ACC112 (cell line): ENCODE measurements at regions not wholly inside any gene's neighbourhood (a gene's known extent, or its start where the extent isn't known, plus 50 kb on each side); places are given as distances from the start of the nearest gene placed in this dataset.

Experiments used
- H2AFZ ChIP-seq: fragments of 200-600 bp; sonication (generic); one replicate; pipeline ENCODE4 v1.6.0; 2017; ENCODE audit warnings: antibody characterized with exemption, low read length; ENCODE audit not compliant: unreplicated experiment
- H3K27ac ChIP-seq: fragments of 200-600 bp; sonication (generic); 2 replicates; pipeline ENCODE4 v1.5.1; 2014; ENCODE audit warnings: low read depth, mild to moderate bottlenecking, antibody characterized with exemption, low read length, moderate library complexity
- H3K27me3 ChIP-seq: fragments of 200-600 bp; sonication (generic); 2 replicates; pipeline ENCODE4 v1.6.1; 2014; ENCODE audit warnings: mild to moderate bottlenecking, antibody characterized with exemption, low read length, moderate library complexity, mixed read lengths; ENCODE audit not compliant: insufficient read depth
- H3K36me3 ChIP-seq: fragments of 200-600 bp; sonication (generic); 2 replicates; pipeline ENCODE4 v1.6.1; 2016; ENCODE audit warnings: mild to moderate bottlenecking, antibody characterized with exemption, low read length, moderate library complexity, mixed read lengths; ENCODE audit not compliant: insufficient read depth
- H3K4me1 ChIP-seq: fragments of 200-600 bp; sonication (generic); one replicate; pipeline ENCODE4 v1.6.1; 2016; ENCODE audit warnings: low read length, mixed read lengths; ENCODE audit not compliant: insufficient read depth, unreplicated experiment, control insufficient read depth
- H3K4me3 ChIP-seq: fragments of 200-600 bp; sonication (generic); 2 replicates; pipeline ENCODE4 v1.5.1; 2014; ENCODE audit warnings: mild to moderate bottlenecking, low read depth, low read length
- H3K79me2 ChIP-seq: fragments of 200-600 bp; sonication (generic); one replicate; pipeline ENCODE4 v1.6.0; 2016; ENCODE audit warnings: low read length; ENCODE audit not compliant: control insufficient read depth, unreplicated experiment, insufficient read depth

DNA sequence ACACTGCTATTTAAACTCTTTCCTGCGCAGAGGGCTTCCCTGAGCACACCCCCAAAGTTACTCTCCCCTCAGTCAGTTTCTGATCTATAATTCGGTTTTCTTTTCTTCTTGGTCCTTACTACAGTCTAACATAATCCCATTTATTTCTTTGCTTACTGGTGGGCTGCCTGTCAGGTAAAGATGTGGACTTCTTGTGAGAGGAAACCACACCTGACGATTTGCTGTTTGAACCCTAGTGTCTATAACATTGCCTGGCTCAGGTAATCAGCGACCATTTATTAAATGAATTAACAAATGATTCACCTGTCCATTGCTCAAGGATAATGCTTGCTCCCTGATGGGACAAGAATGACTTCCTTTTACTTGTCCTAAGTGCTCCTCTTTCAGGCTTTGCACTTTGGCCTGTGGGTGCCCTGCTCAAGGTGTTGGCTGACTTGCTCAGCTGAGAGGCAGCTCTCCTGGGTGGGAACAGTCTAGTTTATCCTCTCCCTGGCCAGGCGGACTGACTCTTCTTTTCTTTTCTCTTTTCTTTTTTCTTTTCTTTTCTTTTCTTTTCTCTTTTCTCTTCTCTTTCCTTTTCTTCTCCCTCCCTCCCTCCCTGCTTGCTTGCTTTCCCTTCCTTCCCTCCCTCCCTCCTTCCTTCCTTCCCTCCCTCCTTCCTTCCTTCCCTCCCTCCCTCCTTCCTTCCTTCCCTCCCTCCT is 233.1 kb downstream of the BCAS1 start:
- Histone ChIP-seq H3K4me1 (peaks cover 16% of the 10 kb centered on the region), H3K4me3 (no peak overlapping the region), H3K27ac (no peak overlapping the region), H3K27me3 (no peaks in the 10 kb centered on the region), H2AFZ (no peak overlapping the region), H3K36me3 (no peaks in the 10 kb centered on the region), H3K79me2 (no peaks in the 10 kb centered on the region)

DNA sequence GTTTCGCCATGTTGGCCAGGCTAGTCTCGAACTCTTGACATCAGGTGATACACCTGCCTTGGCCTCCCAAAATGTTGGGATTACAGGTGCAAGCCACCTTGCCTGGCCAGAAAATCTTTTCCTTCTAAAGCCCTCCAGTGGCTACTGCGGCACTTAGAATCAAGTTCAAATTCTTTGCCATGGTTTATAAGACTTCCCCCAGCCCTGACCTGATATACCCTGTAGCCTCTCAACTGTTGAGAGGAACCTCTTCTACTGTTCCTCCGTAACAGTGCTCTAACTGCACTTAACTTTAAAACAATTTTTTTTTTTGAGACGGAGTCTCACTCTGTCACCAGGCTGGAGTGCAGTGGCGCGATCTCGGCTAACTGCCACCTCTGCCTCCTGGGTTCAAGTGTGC is 235.6 kb downstream of the BCAS1 start:
- H3K79me2 ChIP-seq: no peaks in the 10 kb centered on the region
- no peak overlapping the region for H3K4me3 ChIP-seq
- no peaks in the 10 kb centered on the region for H3K27me3 ChIP-seq
- no peak overlapping the region for H2AFZ ChIP-seq
- H3K4me1 ChIP-seq: peaks cover 18% of the 10 kb centered on the region
- H3K36me3 ChIP-seq: no peaks in the 10 kb centered on the region
- H3K27ac ChIP-seq: no peak overlapping the region

DNA sequence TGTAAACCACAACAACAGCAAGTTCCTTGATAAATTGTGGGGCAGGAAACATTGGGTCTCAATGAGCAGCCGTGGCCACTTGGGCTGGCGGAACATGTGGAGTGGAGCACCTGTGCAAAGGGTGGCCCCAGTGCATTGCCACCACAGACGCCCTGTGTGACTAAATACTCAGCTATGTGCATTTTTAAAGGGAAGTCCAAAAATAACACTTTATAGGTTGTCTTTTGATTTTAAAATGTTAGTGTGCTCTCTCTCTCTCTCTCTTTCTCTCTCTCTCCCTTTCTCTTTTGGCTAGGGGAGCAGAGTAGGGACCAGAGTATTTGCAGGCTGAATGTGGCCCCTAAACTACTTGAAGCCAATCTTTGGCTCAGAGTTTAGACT is 236.3 kb downstream of the BCAS1 start:
- H3K4me1 ChIP-seq: peaks cover 22% of the 10 kb centered on the region
- no peak overlapping the region for H3K27ac ChIP-seq
- no peak overlapping the region for H2AFZ ChIP-seq
- no peaks in the 10 kb centered on the region for H3K36me3 ChIP-seq
- no peaks in the 10 kb centered on the region for H3K27me3 ChIP-seq
- H3K79me2 ChIP-seq: no peaks in the 10 kb centered on the region
- H3K4me3 ChIP-seq: no peak overlapping the region

GRCh38 chr20:53833333-53834061 is 236.9 kb downstream of the BCAS1 start:
- no peaks in the 10 kb centered on the region for H3K27me3 ChIP-seq
- H3K36me3 ChIP-seq: no peaks in the 10 kb centered on the region
- H2AFZ ChIP-seq: no peak overlapping the region
- peaks cover 28% of the 10 kb centered on the region for H3K4me1 ChIP-seq
- H3K27ac ChIP-seq: no peak overlapping the region
- no peak overlapping the region for H3K4me3 ChIP-seq
- no peaks in the 10 kb centered on the region for H3K79me2 ChIP-seq

GRCh38 chr20:53832499-53832898 is 237.9 kb downstream of the BCAS1 start:
- Histone ChIP-seq H3K27ac (no peak overlapping the region), H2AFZ (no peak overlapping the region), H3K4me1 (peaks cover 33% of the 10 kb centered on the region), H3K27me3 (no peaks in the 10 kb centered on the region), H3K36me3 (no peaks in the 10 kb centered on the region), H3K4me3 (no peak overlapping the region), H3K79me2 (no peaks in the 10 kb centered on the region)

GRCh38 chr20:53831812-53832211 is 238.2 kb upstream of the ZNF217 start:
- H3K27me3 ChIP-seq: no peaks in the 10 kb centered on the region
- peaks cover 40% of the 10 kb centered on the region for H3K4me1 ChIP-seq
- H3K4me3 ChIP-seq: no peak overlapping the region
- H3K27ac ChIP-seq: no peak overlapping the region
- H3K36me3 ChIP-seq: no peaks in the 10 kb centered on the region
- H2AFZ ChIP-seq: no peak overlapping the region
- H3K79me2 ChIP-seq: no peaks in the 10 kb centered on the region

DNA sequence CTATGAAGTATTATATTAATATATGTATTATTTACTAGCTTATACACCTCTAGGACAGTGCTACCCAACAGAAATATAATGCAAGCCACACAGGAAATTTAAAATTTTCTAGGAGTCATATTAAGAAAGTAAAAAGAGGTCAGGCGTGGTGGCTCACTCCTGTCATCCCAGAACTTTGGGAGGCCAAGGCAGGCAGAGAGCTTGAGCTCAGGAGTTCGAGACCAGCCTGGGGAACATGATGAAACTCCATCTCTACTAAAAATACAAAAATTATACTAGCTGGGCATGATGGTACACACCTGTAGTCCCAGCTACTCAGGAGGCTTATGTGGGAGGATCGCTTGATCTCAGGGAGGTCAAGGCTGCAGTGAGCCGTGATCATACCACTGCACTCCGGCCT is 237.6 kb upstream of the ZNF217 start:
- peak overlapping the region; percentile 100 for H3K27ac ChIP-seq
- H3K79me2 ChIP-seq: no peaks in the 10 kb centered on the region
- no peaks in the 10 kb centered on the region for H3K27me3 ChIP-seq
- H3K36me3 ChIP-seq: no peaks in the 10 kb centered on the region
- peaks cover 44% of the 10 kb centered on the region for H3K4me1 ChIP-seq
- H2AFZ ChIP-seq: no peak overlapping the region
- no peak overlapping the region for H3K4me3 ChIP-seq

DNA sequence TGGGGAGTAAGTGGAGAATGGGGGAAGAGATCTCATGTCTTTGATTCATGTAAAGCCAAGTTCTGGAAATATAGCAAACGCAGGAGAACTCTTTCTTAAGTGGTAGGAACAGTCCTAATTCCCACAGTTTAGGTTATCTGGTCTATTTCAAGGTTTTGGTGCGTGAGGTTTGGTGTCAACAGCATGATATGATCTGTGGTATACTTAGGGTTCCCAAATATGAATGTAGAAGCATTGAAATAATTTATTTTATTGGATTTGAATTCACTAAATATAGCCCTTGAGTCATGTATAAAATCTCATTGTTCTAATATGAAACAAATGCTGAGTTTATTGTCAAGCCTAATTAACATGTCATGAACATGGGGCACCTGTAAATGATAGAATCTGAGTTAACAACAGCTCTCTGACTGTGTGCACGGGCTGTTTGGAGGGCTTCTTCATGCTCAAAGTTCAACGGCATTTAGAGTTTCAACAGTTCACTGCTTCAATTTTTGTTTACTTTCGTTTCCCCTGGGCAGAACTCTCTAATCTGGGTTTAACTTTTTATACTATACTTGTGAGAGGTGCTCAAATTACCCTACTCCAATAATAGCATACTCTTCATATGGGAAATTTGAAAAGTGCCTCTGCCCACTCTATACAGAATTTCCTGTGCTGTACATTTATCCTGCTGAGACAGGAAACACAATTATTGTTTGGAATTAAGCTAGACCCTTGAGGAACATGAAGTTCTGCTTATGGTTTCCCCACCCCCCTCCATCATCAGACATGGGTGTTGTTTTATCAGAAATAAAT is 236.3 kb upstream of the ZNF217 start:
- Histone ChIP-seq H3K79me2 (no peaks in the 10 kb centered on the region), H3K4me1 (peaks cover 44% of the 10 kb centered on the region), H2AFZ (peak overlapping the region; percentile 2), H3K27ac (peak overlapping the region; percentile 100), H3K36me3 (no peaks in the 10 kb centered on the region), H3K27me3 (no peaks in the 10 kb centered on the region), H3K4me3 (peak overlapping the region; percentile 71)

- H3K36me3 ChIP-seq: no peaks in the 10 kb centered on the region
- H3K27me3 ChIP-seq: no peaks in the 10 kb centered on the region
- peak overlapping the region; percentile 71 for H3K4me3 ChIP-seq
- H2AFZ ChIP-seq: no peak overlapping the region
- H3K79me2 ChIP-seq: no peaks in the 10 kb centered on the region
- H3K4me1 ChIP-seq: peaks cover 42% of the 10 kb centered on the region
- H3K27ac ChIP-seq: peak overlapping the region; percentile 100
Observed at GRCh38 chr20:53829255-53829723, 235.7 kb upstream of the ZNF217 start.

GRCh38 chr20:53828682-53829254 is 235.1 kb upstream of the ZNF217 start:
- H3K4me3 ChIP-seq: peak overlapping the region; percentile 71
- no peaks in the 10 kb centered on the region for H3K27me3 ChIP-seq
- peak overlapping the region; percentile 100 for H3K27ac ChIP-seq
- no peaks in the 10 kb centered on the region for H3K36me3 ChIP-seq
- H3K4me1 ChIP-seq: peaks cover 37% of the 10 kb centered on the region
- H3K79me2 ChIP-seq: no peaks in the 10 kb centered on the region
- no peak overlapping the region for H2AFZ ChIP-seq
